Renal pelvis (tissue), 1 donor: ENCODE measurements at regions not wholly inside any gene's neighbourhood (a gene's known extent, or its start where the extent isn't known, plus 50 kb on each side); places are given as distances from the start of the nearest gene placed in this dataset.

Experiments used
- DNase-seq: peaks from one replicate; pipeline ENCODE4 v3.0.0-alpha.2; 2013

DNA sequence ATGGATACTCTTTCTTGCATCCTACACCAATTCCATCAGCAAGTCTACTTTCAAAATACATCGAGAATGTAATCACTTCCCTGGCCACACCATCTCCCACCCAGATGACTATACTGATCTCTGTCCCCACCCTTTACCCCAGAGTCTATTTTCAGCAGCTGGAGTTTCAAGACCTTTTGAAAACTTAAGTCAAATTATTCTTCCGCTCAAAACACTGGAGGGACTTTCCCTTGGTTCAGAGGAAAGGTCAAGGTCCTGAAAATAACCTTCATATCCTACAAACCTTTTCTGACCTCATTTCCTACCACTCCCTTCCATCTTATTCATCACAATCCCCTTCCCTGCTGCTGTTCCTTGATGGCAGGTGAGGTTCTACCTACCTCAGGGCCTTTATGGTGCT is 58.8 kb upstream of the LYPD6 start:
- no peak for DNase-seq

DNA sequence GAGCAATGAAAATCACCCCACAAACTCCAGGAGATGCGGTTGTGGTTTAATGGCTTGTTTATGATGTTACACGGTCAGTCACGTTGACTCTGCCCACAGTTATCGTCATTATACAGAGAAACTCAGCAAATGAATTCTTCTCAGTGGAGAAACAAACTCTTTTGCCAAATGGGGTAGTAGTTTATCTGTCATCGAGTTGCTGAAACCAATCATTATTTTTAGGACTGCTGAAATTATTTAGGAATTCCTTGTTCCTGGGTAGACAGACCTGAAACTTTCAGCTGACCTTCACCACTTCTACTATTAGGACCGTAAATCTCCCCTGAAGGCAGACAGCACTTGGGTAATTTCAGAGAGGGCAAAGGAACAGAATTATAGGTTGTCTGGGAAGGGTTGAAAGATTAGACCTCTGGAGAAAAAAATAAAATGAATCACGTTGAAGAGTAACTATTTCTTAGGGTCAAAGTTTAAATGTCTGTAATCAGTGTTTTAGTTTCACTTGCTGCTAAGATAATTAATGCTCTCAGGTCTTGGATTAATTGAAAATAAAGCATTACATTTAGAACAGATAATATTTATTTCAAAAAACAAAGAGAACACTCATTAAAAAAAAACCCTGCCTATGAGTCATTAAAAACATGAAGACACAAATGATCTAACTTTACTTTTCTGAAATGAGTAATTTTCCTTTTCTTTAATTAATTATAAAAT is 52.1 kb upstream of the LYPD6 start:
- DNase-seq = peak; percentile 21

DNA sequence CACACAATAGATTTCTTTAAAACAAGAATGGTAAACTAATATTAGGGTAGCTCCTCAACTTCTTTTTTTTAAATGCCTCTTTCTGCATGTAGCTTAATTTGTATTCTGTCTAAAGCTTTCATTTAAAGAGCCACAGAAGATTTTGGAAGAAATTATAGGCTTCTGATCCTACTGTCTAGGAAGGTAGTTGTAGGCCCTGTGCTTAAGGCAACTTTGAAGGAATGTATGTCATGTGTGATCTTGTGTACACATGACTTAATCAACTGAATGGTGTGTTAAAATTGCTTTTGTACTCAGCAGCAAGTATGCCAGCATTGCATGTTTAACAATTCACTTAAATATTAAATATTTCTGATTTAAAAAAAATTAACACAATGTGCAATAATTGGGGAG is 51.5 kb upstream of the LYPD6 start:
- no peak for DNase-seq
